Hepatocyte (in vitro differentiated cells): ENCODE measurements at regions not wholly inside any gene's neighbourhood (a gene's known extent, or its start where the extent isn't known, plus 50 kb on each side); places are given as distances from the start of the nearest gene placed in this dataset.

Source experiments
- DNase-seq: peaks from one replicate; pipeline ENCODE4 v3.0.0-alpha.2; 2016; ENCODE audit warnings: low spot score
- H2AFZ ChIP-seq: fragments of 200-600 bp; sonication (generic); 2 replicates; pipeline ENCODE4 v1.6.0; 2016; ENCODE audit warnings: antibody characterized with exemption, mild to moderate bottlenecking
- H3K27ac ChIP-seq: fragments of 200-600 bp; sonication (generic); 2 replicates; pipeline ENCODE4 v1.5.1; 2016; ENCODE audit warnings: mild to moderate bottlenecking
- H3K27me3 ChIP-seq: fragments of 200-600 bp; sonication (generic); 2 replicates; pipeline ENCODE4 v1.6.1; 2016
- H3K36me3 ChIP-seq: fragments of 200-600 bp; sonication (generic); replicated peaks from 2 replicates; pipeline ENCODE4 v1.5.1; 2016; ENCODE audit warnings: low read depth; ENCODE audit not compliant: insufficient read depth
- H3K4me1 ChIP-seq: fragments of 200-600 bp; sonication (generic); 2 replicates; pipeline ENCODE4 v1.5.1; 2016; ENCODE audit warnings: mild to moderate bottlenecking, moderate library complexity; ENCODE audit not compliant: insufficient read depth
- H3K4me2 ChIP-seq: fragments of 200-600 bp; sonication (generic); 2 replicates; pipeline ENCODE4 v1.6.0; 2016
- H3K4me3 ChIP-seq: fragments of 200-600 bp; sonication (generic); 2 replicates; pipeline ENCODE4 v1.5.1; 2016; ENCODE audit warnings: mild to moderate bottlenecking
- H3K79me2 ChIP-seq: fragments of 200-600 bp; sonication (generic); 2 replicates; pipeline ENCODE4 v1.6.0; 2017; ENCODE audit warnings: mild to moderate bottlenecking
- H3K9me2 ChIP-seq: fragments of 200-600 bp; sonication (generic); replicated peaks from 2 replicates; pipeline ENCODE4 v1.6.0; 2017; ENCODE audit warnings: mild to moderate bottlenecking; ENCODE audit not compliant: insufficient read depth
- H3K9me3 ChIP-seq: fragments of 200-600 bp; sonication (generic); 2 replicates; pipeline ENCODE4 v1.5.1; 2016; ENCODE audit warnings: low read depth, mild to moderate bottlenecking
- H4K20me1 ChIP-seq: fragments of 200-600 bp; sonication (generic); 2 replicates; pipeline ENCODE4 v1.6.0; 2016; ENCODE audit warnings: mild to moderate bottlenecking; ENCODE audit not compliant: insufficient read depth, poor library complexity, severe bottlenecking
- EZH2 ChIP-seq: fragments of 200-600 bp; sonication (generic); IDR thresholded peaks from 2 replicates; pipeline ENCODE4 v1.6.1; 2016; ENCODE audit warnings: antibody characterized with exemption, mild to moderate bottlenecking, borderline replicate concordance
- EZH2phosphoT487 ChIP-seq: fragments of 200-600 bp; sonication (generic); IDR thresholded peaks from one replicate; pipeline ENCODE4 v1.6.1; 2018; ENCODE audit warnings: antibody characterized with exemption, mild to moderate bottlenecking, low read depth, moderate library complexity; ENCODE audit not compliant: unreplicated experiment, severe bottlenecking
- WGBS: methylation state at CpG from one replicate; pipeline ENCODE4 v1.1.6; 2016; ENCODE audit warnings: low lambda C conversion rate; ENCODE audit errors: missing lambda C conversion rate; 5-methylcytosine and 5-hydroxymethylcytosine counted together
- TF ChIP-seq, protein P1 (sequence below): fragments of 200-600 bp; sonication (generic); IDR thresholded peaks from 2 replicates; pipeline ENCODE4 v1.5.1; 2016; ENCODE audit warnings: antibody characterized with exemption, mild to moderate bottlenecking; ENCODE audit not compliant: poor library complexity

DNA sequence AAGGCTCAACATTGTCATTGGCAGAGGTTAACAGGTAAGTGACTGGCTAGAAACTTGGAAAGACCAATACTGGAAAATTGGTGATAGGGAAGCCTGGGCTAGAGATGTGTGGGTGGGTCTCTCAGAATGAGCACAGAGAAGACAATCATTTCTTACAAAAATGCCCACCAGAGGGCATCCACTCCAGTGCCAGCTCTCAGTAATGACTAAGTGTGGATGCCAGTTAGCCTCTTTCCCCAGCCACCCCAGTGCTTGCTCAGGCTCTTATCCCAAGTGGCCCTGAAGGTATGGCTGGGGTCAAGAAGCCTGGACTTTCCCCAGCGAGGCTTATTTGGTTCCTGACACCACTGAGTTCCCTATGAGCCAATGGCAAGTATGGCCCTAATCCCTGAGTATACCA is 115.9 kb upstream of the ST8SIA2 start:
- H3K36me3 ChIP-seq = no peaks in the 10 kb centered on the region
- no peak overlapping the region for H3K4me3 ChIP-seq
- no peaks in the 10 kb centered on the region for H3K27me3 ChIP-seq
- no peaks in the 10 kb centered on the region for H3K79me2 ChIP-seq
- no peaks in the 10 kb centered on the region for H3K4me1 ChIP-seq
- H3K9me3 ChIP-seq = no peaks in the 10 kb centered on the region
- H3K27ac ChIP-seq = no peak overlapping the region
- 57% methylated on average over 1 of the region's 1 CpG for WGBS
- no peak overlapping the region for H3K4me2 ChIP-seq
- DNase-seq = peak; percentile 15
- H3K9me2 ChIP-seq = no peaks in the 10 kb centered on the region
- no peak overlapping the region for H2AFZ ChIP-seq
- TF ChIP-seq EZH2 (no peak), EZH2phosphoT487 (no peak)
- TF ChIP-seq, protein P1, sequence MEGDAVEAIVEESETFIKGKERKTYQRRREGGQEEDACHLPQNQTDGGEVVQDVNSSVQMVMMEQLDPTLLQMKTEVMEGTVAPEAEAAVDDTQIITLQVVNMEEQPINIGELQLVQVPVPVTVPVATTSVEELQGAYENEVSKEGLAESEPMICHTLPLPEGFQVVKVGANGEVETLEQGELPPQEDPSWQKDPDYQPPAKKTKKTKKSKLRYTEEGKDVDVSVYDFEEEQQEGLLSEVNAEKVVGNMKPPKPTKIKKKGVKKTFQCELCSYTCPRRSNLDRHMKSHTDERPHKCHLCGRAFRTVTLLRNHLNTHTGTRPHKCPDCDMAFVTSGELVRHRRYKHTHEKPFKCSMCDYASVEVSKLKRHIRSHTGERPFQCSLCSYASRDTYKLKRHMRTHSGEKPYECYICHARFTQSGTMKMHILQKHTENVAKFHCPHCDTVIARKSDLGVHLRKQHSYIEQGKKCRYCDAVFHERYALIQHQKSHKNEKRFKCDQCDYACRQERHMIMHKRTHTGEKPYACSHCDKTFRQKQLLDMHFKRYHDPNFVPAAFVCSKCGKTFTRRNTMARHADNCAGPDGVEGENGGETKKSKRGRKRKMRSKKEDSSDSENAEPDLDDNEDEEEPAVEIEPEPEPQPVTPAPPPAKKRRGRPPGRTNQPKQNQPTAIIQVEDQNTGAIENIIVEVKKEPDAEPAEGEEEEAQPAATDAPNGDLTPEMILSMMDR = peak; percentile 26
- no peaks in the 10 kb centered on the region for H4K20me1 ChIP-seq

DNA sequence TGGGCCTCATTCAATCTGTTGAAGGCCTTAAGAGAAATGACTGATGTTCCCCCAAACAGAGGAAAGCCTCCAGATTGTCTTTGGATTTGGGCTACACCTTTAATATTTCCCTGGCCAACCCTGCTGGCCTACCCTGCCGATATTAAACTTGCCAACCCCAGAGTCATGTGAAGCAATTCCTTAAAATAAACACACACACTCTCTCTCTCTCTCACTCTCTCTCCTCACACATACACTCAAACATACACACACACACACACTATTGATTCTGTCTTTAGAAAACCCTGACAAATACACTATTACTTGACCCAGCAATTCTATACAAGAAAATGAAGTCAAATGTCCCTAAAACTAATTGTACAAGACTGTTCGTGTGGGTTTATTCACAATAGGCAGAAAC is 109.9 kb upstream of the ST8SIA2 start:
- H3K79me2 ChIP-seq = no peaks in the 10 kb centered on the region
- DNase-seq = no peak
- WGBS = 53% methylated on average over 2 of the region's 2 CpGs

DNA sequence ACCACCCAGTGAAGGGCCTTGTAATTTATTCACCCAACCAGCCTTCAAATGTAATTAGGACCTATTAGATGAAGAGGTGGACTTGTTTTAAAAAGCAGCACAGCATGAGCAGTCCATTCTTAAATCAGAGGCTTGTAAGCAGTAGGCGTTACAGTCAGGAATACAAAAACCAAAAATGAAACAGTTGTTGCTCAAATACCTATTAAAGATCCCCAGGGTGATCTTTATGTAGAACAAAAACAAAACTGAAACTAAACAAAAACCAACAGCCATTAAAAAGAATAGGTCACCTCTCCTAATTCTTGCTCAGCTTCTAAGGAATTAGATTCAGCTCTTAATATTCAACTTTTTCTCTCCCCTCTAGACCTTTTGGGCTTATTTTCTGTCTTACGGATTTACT is 104.9 kb upstream of the ST8SIA2 start:
- Histone ChIP-seq H3K4me3 (no peak overlapping the region), H3K36me3 (no peaks in the 10 kb centered on the region), H3K4me2 (no peak overlapping the region), H3K9me3 (no peaks in the 10 kb centered on the region), H3K4me1 (no peaks in the 10 kb centered on the region), H3K79me2 (no peaks in the 10 kb centered on the region), H3K27me3 (peaks cover 19% of the 10 kb centered on the region), H3K9me2 (no peaks in the 10 kb centered on the region), H3K27ac (no peak overlapping the region), H4K20me1 (no peaks in the 10 kb centered on the region), H2AFZ (no peak overlapping the region)
- WGBS = 99% methylated on average over 2 of the region's 2 CpGs
- DNase-seq = no peak
- TF ChIP-seq EZH2 (no peak), EZH2phosphoT487 (no peak)
- TF ChIP-seq, protein P1 = no peak

More for the DNA sequence above, 109.9 kb upstream of the ST8SIA2 start:
- Histone ChIP-seq H3K36me3 (no peaks in the 10 kb centered on the region), H4K20me1 (no peaks in the 10 kb centered on the region), H2AFZ (no peak overlapping the region), H3K9me3 (no peaks in the 10 kb centered on the region), H3K4me3 (no peak overlapping the region), H3K9me2 (no peaks in the 10 kb centered on the region), H3K4me1 (no peaks in the 10 kb centered on the region), H3K27ac (no peak overlapping the region), H3K27me3 (no peaks in the 10 kb centered on the region), H3K4me2 (no peak overlapping the region)
- TF ChIP-seq EZH2 = no peak
- TF ChIP-seq EZH2phosphoT487 = no peak
- TF ChIP-seq, protein P1 = no peak

DNA sequence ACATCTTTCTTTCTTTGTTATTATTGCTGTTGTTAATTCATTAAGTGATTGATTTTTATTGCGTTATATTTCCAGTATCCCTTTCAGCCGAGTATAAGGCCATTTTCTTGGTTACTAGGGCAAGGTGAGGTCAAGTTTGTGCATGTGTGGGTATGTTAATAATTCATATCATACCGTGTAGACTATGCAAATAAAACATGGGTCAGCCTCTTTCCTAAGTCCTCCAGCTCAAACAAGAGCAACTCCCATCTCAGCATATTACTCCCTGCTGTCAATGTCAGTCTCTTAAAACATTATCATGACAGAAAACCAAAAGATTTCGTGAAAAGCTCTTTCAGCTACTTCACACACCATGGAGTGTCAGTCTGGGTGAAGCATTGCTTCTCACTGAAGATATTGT is 103.9 kb upstream of the ST8SIA2 start:
- H3K9me2 ChIP-seq = no peaks in the 10 kb centered on the region
- WGBS = 75% methylated on average over 4 of the region's 4 CpGs
- H3K79me2 ChIP-seq = no peaks in the 10 kb centered on the region
- peaks cover 26% of the 10 kb centered on the region for H3K27me3 ChIP-seq
- no peaks in the 10 kb centered on the region for H3K4me1 ChIP-seq
- H2AFZ ChIP-seq = no peak overlapping the region
- H3K36me3 ChIP-seq = no peaks in the 10 kb centered on the region
- DNase-seq = no peak
- H3K4me3 ChIP-seq = no peak overlapping the region
- H4K20me1 ChIP-seq = no peaks in the 10 kb centered on the region
- no peaks in the 10 kb centered on the region for H3K9me3 ChIP-seq
- no peak for TF ChIP-seq EZH2
- TF ChIP-seq, protein P1 = no peak
- TF ChIP-seq EZH2phosphoT487 = no peak
- no peak overlapping the region for H3K27ac ChIP-seq
- no peak overlapping the region for H3K4me2 ChIP-seq
